DOHH2 (cell line): ENCODE measurements at regions not wholly inside any gene's neighbourhood (a gene's known extent, or its start where the extent isn't known, plus 50 kb on each side); places are given as distances from the start of the nearest gene placed in this dataset.

ENCODE experiments used
- H3F3A ChIP-seq: fragments of 200-600 bp; sonication (generic), shearing (Covaris generic); 2 replicates; pipeline ENCODE4 v1.6.0; 2016; ENCODE audit warnings: antibody characterized with exemption, mild to moderate bottlenecking; ENCODE audit not compliant: control insufficient read depth, insufficient read depth
- H3K27ac ChIP-seq: fragments of 200-600 bp; sonication (generic); 2 replicates; pipeline ENCODE4 v1.5.1; 2014; ENCODE audit warnings: low read depth, mild to moderate bottlenecking, low read length, moderate library complexity
- H3K27me3 ChIP-seq: fragments of 200-600 bp; sonication (generic); 2 replicates; pipeline ENCODE4 v1.6.1; 2014; ENCODE audit warnings: mild to moderate bottlenecking, low read length, mixed read lengths; ENCODE audit not compliant: control insufficient read depth
- H3K36me3 ChIP-seq: fragments of 200-600 bp; sonication (generic); 2 replicates; pipeline ENCODE4 v1.6.1; 2014; ENCODE audit warnings: mild to moderate bottlenecking, low read length, moderate library complexity, mixed read lengths; ENCODE audit not compliant: control insufficient read depth
- H3K4me1 ChIP-seq: fragments of 200-600 bp; sonication (generic); 2 replicates; pipeline ENCODE4 v1.6.1; 2014; ENCODE audit warnings: mild to moderate bottlenecking, low read length, mixed read lengths; ENCODE audit not compliant: control insufficient read depth
- H3K4me2 ChIP-seq: fragments of 200-600 bp; sonication (generic); 2 replicates; pipeline ENCODE4 v1.6.0; 2014; ENCODE audit warnings: mild to moderate bottlenecking, low read length, moderate library complexity
- H3K4me3 ChIP-seq: fragments of 200-600 bp; sonication (generic); 2 replicates; pipeline ENCODE4 v1.5.1; 2014; ENCODE audit warnings: mild to moderate bottlenecking, low read length, mixed read lengths
- H3K79me2 ChIP-seq: fragments of 200-600 bp; sonication (generic); 2 replicates; pipeline ENCODE4 v1.6.1; 2014; ENCODE audit warnings: mild to moderate bottlenecking, low read length, mixed read lengths; ENCODE audit not compliant: control insufficient read depth
- H3K9me2 ChIP-seq: fragments of 200-600 bp; sonication (generic); replicated peaks from 2 replicates; pipeline ENCODE4 v1.6.1; 2014; ENCODE audit warnings: mild to moderate bottlenecking, low read length, mixed read lengths; ENCODE audit not compliant: control insufficient read depth
- H3K9me3 ChIP-seq: fragments of 200-600 bp; sonication (generic); 2 replicates; pipeline ENCODE4 v1.6.1; 2014; ENCODE audit warnings: antibody characterized with exemption, low read length, mixed read lengths; ENCODE audit not compliant: control insufficient read depth, insufficient read depth
- H4K20me1 ChIP-seq: fragments of 200-600 bp; sonication (generic); 2 replicates; pipeline ENCODE4 v1.6.0; 2014; ENCODE audit warnings: low read depth, mild to moderate bottlenecking, antibody characterized with exemption, low read length, moderate library complexity; ENCODE audit not compliant: control insufficient read depth, insufficient read depth
- CTCF ChIP-seq: fragments of 200-600 bp; sonication (generic); IDR thresholded peaks from one replicate; pipeline ENCODE4 v1.5.1; 2014; ENCODE audit warnings: antibody characterized with exemption, mild to moderate bottlenecking, low read depth, low read length; ENCODE audit not compliant: poor library complexity, severe bottlenecking
- EZH2phosphoT487 ChIP-seq: fragments of 200-600 bp; sonication (generic); IDR thresholded peaks from 2 replicates; pipeline ENCODE4 v1.6.1; 2017; ENCODE audit warnings: borderline replicate concordance, mild to moderate bottlenecking, antibody characterized with exemption, low read length, moderate library complexity, mixed read lengths

GRCh38 chr10:2919016-2919415 is 148.3 kb upstream of the PFKP start:
- H3K9me3 ChIP-seq: no peaks in the 10 kb centered on the region
- TF ChIP-seq CTCF (no peak), EZH2phosphoT487 (no peak)
- no peaks in the 10 kb centered on the region for H3K36me3 ChIP-seq
- H3K27ac ChIP-seq: no peak overlapping the region
- no peaks in the 10 kb centered on the region for H3K4me1 ChIP-seq
- no peaks in the 10 kb centered on the region for H3K79me2 ChIP-seq
- H3K4me2 ChIP-seq: no peak overlapping the region
- H3K27me3 ChIP-seq: no peaks in the 10 kb centered on the region
- no peaks in the 10 kb centered on the region for H4K20me1 ChIP-seq
- H3F3A ChIP-seq: no peaks in the 10 kb centered on the region
- no peaks in the 10 kb centered on the region for H3K9me2 ChIP-seq
- no peak overlapping the region for H3K4me3 ChIP-seq

DNA sequence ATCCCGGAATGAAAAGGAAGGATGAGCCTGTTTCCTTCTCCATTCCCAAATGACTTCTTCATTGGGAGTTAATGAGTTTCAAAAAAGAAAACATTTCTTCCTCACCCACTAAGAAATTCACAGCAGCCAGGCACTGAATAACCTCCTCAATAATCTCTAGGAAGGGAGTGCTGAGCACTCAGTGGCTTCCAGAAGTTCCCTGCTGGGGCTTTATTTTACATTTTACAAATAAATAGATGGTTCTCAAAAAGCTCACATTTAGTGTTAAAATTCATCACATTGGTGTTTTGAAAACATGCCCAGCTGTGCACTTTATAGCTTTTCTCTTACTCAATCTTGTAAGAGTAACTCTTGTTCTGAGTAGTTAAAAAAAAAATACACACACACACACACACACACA is 148.9 kb upstream of the PFKP start:
- Histone ChIP-seq H3K4me3 (no peak overlapping the region), H3K36me3 (no peaks in the 10 kb centered on the region), H3K4me1 (no peaks in the 10 kb centered on the region), H3F3A (no peaks in the 10 kb centered on the region), H3K9me3 (no peaks in the 10 kb centered on the region), H4K20me1 (no peaks in the 10 kb centered on the region), H3K79me2 (no peaks in the 10 kb centered on the region), H3K27me3 (no peaks in the 10 kb centered on the region), H3K9me2 (no peaks in the 10 kb centered on the region), H3K27ac (no peak overlapping the region), H3K4me2 (no peak overlapping the region)
- TF ChIP-seq EZH2phosphoT487: no peak
- no peak for TF ChIP-seq CTCF

DNA sequence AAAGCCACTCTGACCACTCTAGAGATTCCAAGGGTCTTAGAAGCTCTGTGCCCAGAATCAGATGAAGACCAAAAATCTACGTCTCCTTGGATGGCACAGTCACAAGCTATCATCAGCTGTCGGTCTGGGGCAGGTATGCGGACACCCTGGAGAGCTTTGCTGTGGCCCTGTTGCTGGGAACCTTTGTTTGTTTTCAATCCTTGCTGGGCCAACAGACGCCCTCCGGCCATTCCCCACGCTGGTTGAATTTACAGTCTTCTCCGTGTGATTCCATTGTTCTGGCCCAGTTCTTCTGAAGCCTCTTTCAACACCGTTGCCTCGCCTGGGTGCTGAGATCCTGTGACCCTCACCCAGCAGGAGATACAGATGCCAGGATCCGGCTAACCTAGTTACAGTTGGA is 149.4 kb upstream of the PFKP start:
- H3K4me1 ChIP-seq: no peaks in the 10 kb centered on the region
- TF ChIP-seq CTCF: no peak
- no peak for TF ChIP-seq EZH2phosphoT487
- H3K4me3 ChIP-seq: no peak overlapping the region
- H3K4me2 ChIP-seq: no peak overlapping the region
- no peaks in the 10 kb centered on the region for H3K79me2 ChIP-seq
- no peaks in the 10 kb centered on the region for H3K36me3 ChIP-seq
- H3K9me3 ChIP-seq: no peaks in the 10 kb centered on the region
- H4K20me1 ChIP-seq: no peaks in the 10 kb centered on the region
- no peak overlapping the region for H3K27ac ChIP-seq
- H3F3A ChIP-seq: no peaks in the 10 kb centered on the region
- no peaks in the 10 kb centered on the region for H3K9me2 ChIP-seq
- no peaks in the 10 kb centered on the region for H3K27me3 ChIP-seq

GRCh38 chr10:2915412-2915811 is 151.9 kb upstream of the PFKP start:
- no peaks in the 10 kb centered on the region for H3F3A ChIP-seq
- no peak overlapping the region for H3K4me2 ChIP-seq
- no peaks in the 10 kb centered on the region for H3K9me3 ChIP-seq
- H3K36me3 ChIP-seq: no peaks in the 10 kb centered on the region
- no peaks in the 10 kb centered on the region for H3K27me3 ChIP-seq
- H3K79me2 ChIP-seq: no peaks in the 10 kb centered on the region
- no peak overlapping the region for H3K27ac ChIP-seq
- no peak overlapping the region for H3K4me3 ChIP-seq
- no peaks in the 10 kb centered on the region for H3K4me1 ChIP-seq
- TF ChIP-seq EZH2phosphoT487: no peak
- no peak for TF ChIP-seq CTCF
- no peaks in the 10 kb centered on the region for H4K20me1 ChIP-seq
- no peaks in the 10 kb centered on the region for H3K9me2 ChIP-seq
